T-helper 2 cell treated with Interferon-gamma antibody and Interleukin-4, amounts not matched to agents 5 μg/mL and 100 μg/mL, for 36 hours (primary cell): ENCODE measurements at regions not wholly inside any gene's neighbourhood (a gene's known extent, or its start where the extent isn't known, plus 50 kb on each side); places are given as distances from the start of the nearest gene placed in this dataset.

ENCODE experiments used
- DNase-seq: peaks from one replicate; pipeline ENCODE4 v3.0.0; 2021; ENCODE audit warnings: low spot score
- H3K27ac Mint-ChIP-seq: one replicate; pipeline ENCODE4 v1.8.0; 2021; ENCODE audit warnings: mild to moderate bottlenecking, mixed read lengths
- H3K27me3 Mint-ChIP-seq: one replicate; pipeline ENCODE4 v1.8.0; 2021; ENCODE audit warnings: low read depth, mixed read lengths
- H3K36me3 Mint-ChIP-seq: one replicate; pipeline ENCODE4 v1.8.0; 2021; ENCODE audit warnings: low read depth, mixed read lengths
- H3K4me1 Mint-ChIP-seq: one replicate; pipeline ENCODE4 v1.8.0; 2021; ENCODE audit warnings: low read depth, mixed read lengths
- H3K4me3 Mint-ChIP-seq: one replicate; pipeline ENCODE4 v1.8.0; 2022; ENCODE audit warnings: mild to moderate bottlenecking, moderate library complexity, mixed read lengths
- H3K9me3 Mint-ChIP-seq: one replicate; pipeline ENCODE4 v1.8.0; 2021; ENCODE audit warnings: mixed read lengths

DNA sequence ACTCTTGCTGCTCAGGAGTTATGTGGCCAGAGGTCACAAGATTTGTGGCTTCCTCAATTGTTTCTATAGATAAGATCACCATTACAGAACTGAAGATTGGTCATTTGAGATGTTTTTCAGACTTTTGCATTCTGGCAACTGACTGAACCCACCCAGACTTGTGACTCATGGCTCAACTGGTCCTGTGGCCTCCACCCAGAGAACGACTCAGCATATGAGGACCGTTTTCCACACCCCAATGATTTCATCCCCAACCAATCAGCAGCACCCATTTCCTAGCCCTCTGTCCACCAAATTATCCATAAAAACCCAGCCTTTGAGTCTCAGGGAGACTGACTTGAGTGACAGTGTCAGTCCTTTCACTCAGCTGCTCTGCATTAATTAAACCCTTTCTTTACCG is 143.2 kb upstream of the ASIC2 start:
- H3K36me3 Mint-ChIP-seq: no peaks in the 10 kb centered on the region
- H3K4me1 Mint-ChIP-seq: no peaks in the 10 kb centered on the region
- no peak overlapping the region for H3K4me3 Mint-ChIP-seq
- H3K27ac Mint-ChIP-seq: no peak overlapping the region
- no peak for DNase-seq
- H3K27me3 Mint-ChIP-seq: no peaks in the 10 kb centered on the region
- no peaks in the 10 kb centered on the region for H3K9me3 Mint-ChIP-seq

DNA sequence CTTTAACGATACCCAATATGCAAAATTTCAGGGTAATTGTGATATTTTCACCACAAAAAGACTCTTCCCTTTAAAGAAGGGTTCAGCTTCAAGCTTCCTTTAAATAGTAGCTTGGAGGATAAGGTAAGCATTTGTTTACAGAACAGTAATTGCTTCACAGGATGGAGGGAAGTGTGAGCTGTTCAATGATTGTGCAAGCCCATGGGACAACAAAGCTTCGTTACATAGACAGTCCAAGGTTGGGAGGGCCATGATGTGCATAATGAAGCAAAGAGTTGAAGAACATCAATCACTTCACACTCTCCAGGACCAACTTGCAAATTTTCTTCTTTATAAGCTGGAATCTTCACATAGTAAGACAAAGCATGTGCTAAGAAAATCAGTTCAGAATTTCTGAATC is 145.0 kb upstream of the ASIC2 start:
- Mint-ChIP-seq H3K27ac (no peak overlapping the region), H3K36me3 (no peaks in the 10 kb centered on the region), H3K9me3 (peaks cover 4% of the 10 kb centered on the region), H3K4me1 (no peaks in the 10 kb centered on the region), H3K4me3 (no peak overlapping the region), H3K27me3 (no peaks in the 10 kb centered on the region)
- no peak for DNase-seq

DNA sequence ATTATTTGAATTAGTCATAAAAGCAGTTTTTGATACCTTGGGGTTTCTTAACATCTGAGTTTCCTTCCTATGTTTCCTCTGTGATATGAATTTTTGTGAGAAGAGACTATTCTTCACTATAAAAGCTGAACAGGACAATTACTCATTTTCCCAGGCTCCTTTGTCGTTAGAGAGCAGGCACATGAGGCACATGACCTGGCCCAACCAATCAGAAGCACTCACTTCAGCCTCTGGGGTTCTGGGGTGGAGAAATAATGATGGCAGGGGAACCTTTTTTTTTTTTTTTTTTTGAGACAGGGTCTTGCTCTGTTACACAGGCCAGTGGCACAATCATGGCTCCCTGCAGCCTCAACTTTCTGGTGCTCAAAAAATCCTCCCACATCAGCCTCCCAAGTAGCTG is 145.5 kb upstream of the ASIC2 start:
- no peak overlapping the region for H3K4me3 Mint-ChIP-seq
- no peaks in the 10 kb centered on the region for H3K36me3 Mint-ChIP-seq
- H3K9me3 Mint-ChIP-seq: peaks cover 4% of the 10 kb centered on the region
- no peaks in the 10 kb centered on the region for H3K4me1 Mint-ChIP-seq
- H3K27ac Mint-ChIP-seq: no peak overlapping the region
- no peak for DNase-seq
- H3K27me3 Mint-ChIP-seq: no peaks in the 10 kb centered on the region

DNA sequence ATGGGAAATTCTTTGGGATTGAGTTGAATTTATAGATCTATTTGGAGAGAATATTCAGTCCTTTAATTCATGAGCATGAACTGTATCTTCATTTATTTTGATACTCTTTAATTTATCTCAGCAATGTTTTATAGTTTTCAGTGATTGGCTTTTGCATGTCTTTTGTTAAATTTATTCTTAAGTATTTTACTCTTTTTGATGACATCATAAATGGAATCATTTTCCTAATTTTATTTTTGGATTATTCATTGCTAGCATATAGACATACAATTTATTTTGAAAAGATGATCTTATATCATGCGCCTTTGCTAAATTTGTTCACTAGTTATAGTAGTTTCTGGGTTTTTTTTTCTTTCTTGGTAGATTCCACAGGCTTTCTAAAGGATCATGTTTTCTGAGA is 149.2 kb upstream of the ASIC2 start:
- H3K9me3 Mint-ChIP-seq: peaks cover 8% of the 10 kb centered on the region
- no peak overlapping the region for H3K27ac Mint-ChIP-seq
- H3K4me3 Mint-ChIP-seq: no peak overlapping the region
- H3K4me1 Mint-ChIP-seq: no peaks in the 10 kb centered on the region
- no peaks in the 10 kb centered on the region for H3K27me3 Mint-ChIP-seq
- no peaks in the 10 kb centered on the region for H3K36me3 Mint-ChIP-seq
- DNase-seq: no peak

DNA sequence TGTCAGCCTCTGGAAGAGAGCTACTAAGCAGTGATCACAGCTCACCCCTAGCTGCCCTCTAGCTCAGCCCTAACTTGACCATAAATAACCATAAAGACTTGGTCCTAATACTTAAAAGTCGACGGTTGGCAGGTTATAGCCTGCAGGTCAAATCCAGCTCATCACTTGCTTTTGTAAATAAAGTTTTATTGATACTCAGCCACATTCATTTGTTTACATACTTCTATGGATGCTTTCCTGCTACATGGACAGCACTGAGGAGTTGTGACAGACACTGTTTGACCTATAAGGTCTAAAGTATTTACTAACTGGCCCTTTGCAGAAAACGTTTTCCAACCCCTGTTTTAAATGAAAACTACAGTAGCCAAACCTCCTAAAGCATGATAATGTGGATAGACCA is 151.6 kb upstream of the ASIC2 start:
- no peak for DNase-seq
- Mint-ChIP-seq H3K27me3 (no peaks in the 10 kb centered on the region), H3K36me3 (no peaks in the 10 kb centered on the region), H3K9me3 (peaks cover 8% of the 10 kb centered on the region), H3K4me3 (no peak overlapping the region), H3K4me1 (no peaks in the 10 kb centered on the region), H3K27ac (no peak overlapping the region)

DNA sequence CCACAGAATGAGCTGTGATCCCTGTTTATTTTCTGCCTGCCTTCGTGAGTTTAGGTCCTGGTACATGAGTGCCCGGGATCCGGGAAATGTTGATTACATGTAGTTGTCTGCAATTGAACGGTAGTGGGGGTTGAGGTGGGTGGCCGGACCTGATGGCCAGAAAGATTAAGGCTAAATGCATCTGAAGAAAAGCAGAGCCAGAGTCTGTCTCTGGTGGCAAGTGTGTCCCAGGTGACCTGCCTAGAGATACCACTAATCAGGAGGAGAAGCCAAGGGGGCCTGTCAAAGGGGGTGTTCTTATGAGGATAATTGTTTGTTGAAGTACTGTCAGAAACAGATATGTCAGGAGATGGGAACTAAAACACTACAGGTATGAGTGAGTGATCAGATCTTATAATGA is 154.0 kb upstream of the ASIC2 start:
- Mint-ChIP-seq H3K9me3 (peaks cover 8% of the 10 kb centered on the region), H3K27ac (no peak overlapping the region), H3K36me3 (no peaks in the 10 kb centered on the region), H3K27me3 (no peaks in the 10 kb centered on the region), H3K4me3 (no peak overlapping the region), H3K4me1 (no peaks in the 10 kb centered on the region)
- DNase-seq: no peak

DNA sequence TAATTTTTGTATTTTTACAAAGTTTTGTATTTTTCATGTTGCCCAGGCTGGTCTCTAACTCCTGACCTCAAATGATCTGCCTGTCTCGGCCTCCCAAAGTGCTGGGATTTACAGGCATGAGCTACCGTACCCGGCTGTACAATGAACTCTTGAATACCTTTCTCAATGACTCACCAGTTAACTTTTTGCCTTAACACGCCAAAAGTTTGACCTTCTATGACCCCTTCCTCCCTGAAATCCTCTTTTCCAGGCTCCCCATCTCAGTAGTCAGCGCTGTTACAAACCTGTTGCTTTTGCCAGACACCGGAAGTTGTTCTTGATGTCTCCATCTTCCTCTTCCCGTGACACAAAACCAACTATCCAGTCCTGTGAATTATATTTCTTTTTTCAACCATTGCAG is 158.1 kb upstream of the ASIC2 start:
- DNase-seq: no peak
- Mint-ChIP-seq H3K36me3 (no peaks in the 10 kb centered on the region), H3K27me3 (no peaks in the 10 kb centered on the region), H3K9me3 (no peaks in the 10 kb centered on the region), H3K4me3 (no peak overlapping the region), H3K4me1 (no peaks in the 10 kb centered on the region), H3K27ac (no peak overlapping the region)

DNA sequence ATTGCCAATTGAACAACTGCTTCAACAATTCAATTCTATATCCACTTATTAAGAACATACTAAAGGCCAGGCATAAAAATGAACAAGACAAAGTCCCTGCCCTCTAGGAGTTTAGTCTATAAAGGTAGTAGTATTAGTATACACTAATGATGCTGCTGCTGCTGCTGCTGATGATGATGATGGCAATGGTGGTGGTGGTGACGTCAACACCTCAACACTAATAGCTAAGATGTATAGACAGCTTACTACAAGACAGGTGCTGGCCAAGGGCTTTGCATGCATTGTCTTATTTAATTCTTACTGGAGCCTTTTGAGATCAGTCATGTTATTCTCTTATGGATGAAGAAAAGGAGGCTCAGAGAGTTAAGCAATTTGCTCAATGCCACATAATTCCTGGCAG is 164.4 kb upstream of the ASIC2 start:
- H3K4me1 Mint-ChIP-seq: no peaks in the 10 kb centered on the region
- no peaks in the 10 kb centered on the region for H3K36me3 Mint-ChIP-seq

DNA sequence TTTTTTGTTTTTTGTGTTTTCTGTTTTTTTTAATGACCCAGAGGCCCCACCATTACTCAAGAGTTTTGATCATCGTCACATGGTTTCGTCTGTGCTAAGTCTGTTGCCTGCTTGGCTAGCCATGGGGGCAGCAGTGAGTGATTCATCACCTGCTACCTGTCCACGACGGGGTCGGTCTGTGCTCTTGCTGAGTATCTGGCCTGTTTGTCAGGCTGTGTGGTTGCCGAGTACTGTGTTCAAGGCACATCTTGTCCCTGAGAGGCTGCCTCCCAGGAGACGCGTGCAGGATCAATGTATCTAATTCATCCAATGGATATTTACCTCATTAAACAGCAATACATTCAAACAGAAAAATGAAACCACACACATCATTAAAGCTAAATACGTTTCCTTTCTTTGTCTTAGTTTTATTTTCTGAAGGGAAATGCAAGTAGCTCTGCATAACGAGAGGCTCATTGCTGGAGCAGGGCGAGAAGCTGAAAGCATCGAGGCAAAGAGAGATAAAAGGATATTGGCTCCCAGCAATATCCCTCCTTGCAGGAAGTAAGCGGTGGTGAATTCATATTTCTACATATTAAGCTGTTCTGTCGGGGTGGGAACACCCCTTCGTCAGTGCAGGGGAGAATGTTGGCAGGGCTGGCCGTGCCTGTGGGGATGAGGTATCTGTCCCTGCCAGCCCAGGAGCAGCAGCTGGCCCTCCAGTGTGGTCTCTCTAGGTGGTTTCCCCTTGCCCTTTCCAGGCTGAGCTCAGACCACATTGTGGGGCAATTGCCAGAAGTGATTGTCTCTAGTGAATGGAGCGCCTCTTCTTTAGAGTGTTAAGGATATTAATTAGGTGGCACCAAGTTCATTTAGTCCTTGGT is 166.2 kb upstream of the ASIC2 start:
- H3K27ac Mint-ChIP-seq: no peak overlapping the region
- H3K4me1 Mint-ChIP-seq: no peaks in the 10 kb centered on the region
- H3K27me3 Mint-ChIP-seq: peaks cover 2% of the 10 kb centered on the region
- no peaks in the 10 kb centered on the region for H3K9me3 Mint-ChIP-seq
- no peak overlapping the region for H3K4me3 Mint-ChIP-seq
- H3K36me3 Mint-ChIP-seq: no peaks in the 10 kb centered on the region
- no peak for DNase-seq

More for the DNA sequence above, 164.4 kb upstream of the ASIC2 start:
- no peak for DNase-seq
- no peaks in the 10 kb centered on the region for H3K9me3 Mint-ChIP-seq
- H3K27ac Mint-ChIP-seq: no peak overlapping the region
- H3K4me3 Mint-ChIP-seq: no peak overlapping the region
- peaks cover 2% of the 10 kb centered on the region for H3K27me3 Mint-ChIP-seq

DNA sequence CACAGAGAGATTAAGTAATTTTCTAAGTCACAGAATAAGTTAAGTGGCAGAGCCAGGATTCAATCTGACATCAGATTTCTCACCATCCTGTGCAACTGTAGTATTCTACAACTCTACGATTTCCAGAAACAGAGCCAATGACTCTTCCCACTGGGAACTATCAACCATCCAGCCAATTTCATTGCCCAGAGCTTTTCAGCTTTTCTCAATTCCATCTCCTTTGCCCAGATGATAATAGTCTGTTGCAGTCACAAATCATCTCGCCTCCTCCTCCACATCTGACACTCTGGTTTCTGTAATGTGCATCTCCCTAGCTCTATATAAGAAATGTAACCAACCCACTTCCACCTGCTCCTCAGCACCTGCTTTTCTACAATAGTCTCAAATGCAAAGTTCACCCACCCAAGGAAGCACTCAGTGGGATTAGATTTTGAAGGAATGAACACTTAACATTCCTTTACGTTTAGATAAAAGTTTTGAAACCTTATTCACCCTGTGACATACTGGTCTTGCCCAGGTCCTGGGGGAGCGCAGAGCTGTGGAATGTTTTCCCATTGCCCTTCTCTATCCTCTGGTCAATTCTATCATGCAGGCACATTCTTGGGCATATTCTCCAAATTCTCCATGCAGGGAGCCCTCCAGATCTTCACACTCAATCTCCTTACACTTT is 167.8 kb upstream of the ASIC2 start:
- no peak for DNase-seq
- H3K4me3 Mint-ChIP-seq: no peak overlapping the region
- H3K9me3 Mint-ChIP-seq: no peaks in the 10 kb centered on the region
- H3K27me3 Mint-ChIP-seq: peaks cover 2% of the 10 kb centered on the region
- H3K36me3 Mint-ChIP-seq: no peaks in the 10 kb centered on the region
- H3K27ac Mint-ChIP-seq: no peak overlapping the region
- H3K4me1 Mint-ChIP-seq: no peaks in the 10 kb centered on the region

DNA sequence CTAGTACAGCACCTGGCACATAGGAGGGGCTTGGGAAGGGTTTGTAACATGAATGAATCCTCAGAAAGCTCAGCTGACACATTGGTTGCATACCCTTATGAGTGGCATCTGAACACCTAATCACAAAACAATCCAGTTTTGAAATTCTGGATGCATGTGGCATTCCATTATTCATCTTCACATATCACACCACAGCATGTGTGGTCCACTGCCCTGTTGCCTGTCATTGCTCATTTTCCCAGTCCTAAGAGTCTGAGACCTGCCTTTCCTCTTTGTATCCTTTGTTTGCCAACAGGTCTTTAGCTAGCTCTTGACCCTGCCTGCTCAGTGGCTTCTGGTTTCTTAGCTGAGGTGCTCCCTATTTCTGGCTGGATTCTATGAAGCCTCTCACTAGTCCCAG is 170.8 kb upstream of the ASIC2 start:
- H3K4me3 Mint-ChIP-seq: no peak overlapping the region
- no peak for DNase-seq
- no peak overlapping the region for H3K27ac Mint-ChIP-seq
- H3K9me3 Mint-ChIP-seq: no peaks in the 10 kb centered on the region
- no peaks in the 10 kb centered on the region for H3K4me1 Mint-ChIP-seq
- H3K36me3 Mint-ChIP-seq: no peaks in the 10 kb centered on the region
- peaks cover 2% of the 10 kb centered on the region for H3K27me3 Mint-ChIP-seq

DNA sequence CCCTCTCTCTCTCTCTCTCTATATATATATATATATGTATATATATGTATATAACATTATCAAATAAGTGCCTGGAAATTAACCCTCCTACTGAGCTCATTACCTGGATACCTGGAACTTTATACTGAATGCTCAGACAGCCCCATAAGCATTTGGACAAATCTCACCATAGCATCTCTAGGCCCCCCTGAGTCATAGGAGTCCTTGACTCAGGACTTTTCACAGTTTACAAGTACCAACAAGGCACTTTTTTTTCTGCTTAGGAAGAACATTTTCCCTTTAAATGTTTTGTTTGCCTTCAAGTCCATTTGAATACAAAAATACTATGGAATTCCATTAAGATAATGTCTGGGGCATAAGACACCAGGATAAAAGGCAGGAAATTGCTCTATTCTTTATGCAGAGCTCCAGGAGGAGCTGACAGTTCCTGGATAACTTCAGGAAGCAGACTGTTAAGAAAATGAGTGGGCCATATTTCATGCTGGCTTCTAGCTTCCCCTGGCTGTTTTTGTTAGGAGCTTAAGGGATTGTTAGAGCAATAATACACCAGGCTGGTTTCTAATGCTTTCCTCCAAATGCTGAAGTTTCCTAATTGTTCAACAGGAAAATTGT is 171.7 kb upstream of the ASIC2 start:
- DNase-seq: no peak
- peaks cover 2% of the 10 kb centered on the region for H3K27me3 Mint-ChIP-seq
- no peaks in the 10 kb centered on the region for H3K9me3 Mint-ChIP-seq
- H3K27ac Mint-ChIP-seq: no peak overlapping the region
- no peaks in the 10 kb centered on the region for H3K4me1 Mint-ChIP-seq
- H3K36me3 Mint-ChIP-seq: no peaks in the 10 kb centered on the region
- H3K4me3 Mint-ChIP-seq: no peak overlapping the region

DNA sequence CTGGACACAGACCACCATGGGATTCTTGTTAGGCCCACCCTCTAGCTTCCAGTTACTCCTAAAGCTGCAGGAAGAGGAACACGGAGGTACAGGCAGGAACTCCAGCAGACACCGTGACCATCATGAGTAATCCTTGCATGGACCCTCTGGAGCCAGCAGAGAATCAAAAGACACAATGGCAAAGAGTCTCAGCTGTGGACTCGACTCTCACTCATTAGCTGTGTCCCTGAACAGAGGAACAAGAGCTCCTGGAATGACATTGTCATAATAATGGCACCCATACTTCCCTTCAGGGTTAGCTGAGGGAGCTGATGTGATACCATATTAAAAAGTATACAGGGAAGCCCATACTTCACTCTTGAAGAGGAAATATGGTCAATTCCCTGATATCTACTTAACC is 176.3 kb upstream of the ASIC2 start:
- Mint-ChIP-seq H3K4me3 (no peak overlapping the region), H3K36me3 (no peaks in the 10 kb centered on the region), H3K27me3 (no peaks in the 10 kb centered on the region), H3K9me3 (no peaks in the 10 kb centered on the region), H3K4me1 (no peaks in the 10 kb centered on the region), H3K27ac (no peak overlapping the region)
- DNase-seq: no peak

DNA sequence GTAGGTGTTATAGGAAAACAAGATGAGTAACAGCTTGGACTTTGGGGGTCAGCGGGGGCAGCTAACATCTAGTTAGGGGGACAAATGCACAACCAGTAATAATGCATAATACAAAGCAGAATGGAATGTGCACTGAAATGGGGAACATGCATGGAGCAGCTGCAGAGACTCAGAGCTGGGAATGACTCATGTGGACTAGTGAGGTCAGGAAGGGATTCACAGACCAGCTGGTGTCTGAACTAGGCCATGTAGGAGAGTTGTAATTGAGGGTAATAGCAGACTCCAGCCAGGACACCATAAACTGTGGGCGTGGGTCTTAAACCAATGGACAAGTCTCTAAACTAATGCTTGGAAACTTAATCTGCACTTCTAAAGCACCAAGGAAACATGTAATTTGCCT is 176.8 kb upstream of the ASIC2 start:
- no peak for DNase-seq
- Mint-ChIP-seq H3K4me3 (no peak overlapping the region), H3K27ac (no peak overlapping the region), H3K27me3 (no peaks in the 10 kb centered on the region), H3K9me3 (no peaks in the 10 kb centered on the region), H3K4me1 (peaks cover 2% of the 10 kb centered on the region), H3K36me3 (no peaks in the 10 kb centered on the region)
